ENCODE measurements at regions not wholly inside any gene's neighbourhood (a gene's known extent, or its start where the extent isn't known, plus 50 kb on each side); places are given as distances from the start of the nearest gene placed in this dataset.

DNA sequence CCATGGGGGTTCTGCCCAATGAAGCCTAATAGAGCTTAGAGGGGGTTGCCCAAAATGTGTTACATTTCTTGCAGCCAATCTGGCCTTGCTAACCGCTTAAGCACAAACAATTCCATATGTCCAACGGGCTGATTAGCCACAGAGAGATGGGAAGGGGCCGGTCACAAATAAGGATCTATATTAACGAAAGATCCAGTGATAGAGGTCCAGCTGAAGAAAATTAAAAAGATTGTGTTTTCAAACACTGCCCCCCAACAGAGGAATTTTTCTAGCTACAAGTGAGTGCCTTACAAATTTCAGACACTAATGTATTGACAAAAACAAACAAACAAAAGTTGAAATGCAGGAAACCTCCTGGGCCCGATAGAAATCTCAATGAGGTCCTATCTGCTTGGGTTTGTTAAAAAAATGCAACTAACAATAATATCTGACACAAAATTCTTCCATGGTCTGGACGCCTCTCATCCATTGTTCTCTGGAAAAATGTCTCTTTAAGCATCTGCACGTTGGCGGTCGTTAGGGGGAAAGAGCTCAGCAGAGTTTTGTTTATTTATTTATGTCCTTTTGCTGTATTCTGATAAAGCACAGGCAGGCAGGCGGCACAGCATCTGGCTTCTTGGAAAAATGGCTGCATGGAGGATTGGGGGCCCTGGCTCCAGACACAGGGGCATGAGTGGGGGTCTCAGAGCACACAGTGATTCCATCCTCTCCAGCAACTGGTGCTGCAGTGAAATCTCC, 402.0 kb downstream of the RPS24 start:
- intact Hi-C loops (cut with micrococcal nuclease; ENCODE audit: unreplicated experiment), result loop anchor here (10.0 kb wide), 1 partner anchor 219 kb away; no protein-coding TSS in a partner anchor
- Histone ChIP-seq H3K27ac (no peak overlapping the region), H3K9me3 (ENCODE audit: insufficient read depth, low read depth) (no peaks in the 10 kb centered on the region), H4K20me1 (ENCODE audit: insufficient read depth) (no peaks in the 10 kb centered on the region), H3K4me3 (no peak overlapping the region), H3K4me1 (replicated peaks; ENCODE audit: insufficient read depth) (0 out of 2 replicates have a peak, but pooled peaks cover 4% of the 10 kb centered on the region), H3K79me2 (ENCODE audit: low read depth) (no peaks in the 10 kb centered on the region), H3K36me3 (ENCODE audit: low read depth) (no peaks in the 10 kb centered on the region), H3K4me2 (no peak overlapping the region), H3F3A (ENCODE audit: insufficient read depth, low read depth) (no peaks in the 10 kb centered on the region), H2AFZ (no peak overlapping the region), H3K27me3 (ENCODE audit: insufficient read depth, low read depth) (peaks cover 11% of the 10 kb centered on the region; the same call in 1 of the 2 replicates), H3K9me2 (ENCODE audit: insufficient read depth) (no peaks in the 10 kb centered on the region)
- TF ChIP-seq EZH2 (IDR thresholded peaks at IDR 0.05; ENCODE audit: low read depth) (no peak), CTCF (conservative IDR thresholded peaks at IDR 0.05) (no peak)
- CTCF ChIA-PET, result no interaction called here
- no peak for DNase-seq
- no TSS peak for BruUV-seq (replicated peaks)
- POLR2A ChIA-PET (ENCODE audit: unreplicated experiment), result no interaction called here

GRCh38 chr10:78436222-78436573, 402.5 kb downstream of the RPS24 start:
- H3K9me2 ChIP-seq (ENCODE audit: insufficient read depth), result no peaks in the 10 kb centered on the region
- no peak overlapping the region for H2AFZ ChIP-seq
- no peaks in the 10 kb centered on the region for H3F3A ChIP-seq (ENCODE audit: insufficient read depth, low read depth)
- H3K27me3 ChIP-seq (ENCODE audit: insufficient read depth, low read depth), result peaks cover 7% of the 10 kb centered on the region; the same call in 1 of the 2 replicates
- H3K4me1 ChIP-seq (replicated peaks; ENCODE audit: insufficient read depth), result 0 out of 2 replicates have a peak, but pooled peaks cover 4% of the 10 kb centered on the region
- DNase-seq, result no peak
- no peaks in the 10 kb centered on the region for H3K36me3 ChIP-seq (ENCODE audit: low read depth)
- no peak overlapping the region for H3K4me3 ChIP-seq
- H3K27ac ChIP-seq, result no peak overlapping the region
- POLR2A ChIA-PET (ENCODE audit: unreplicated experiment), result no interaction called here
- H4K20me1 ChIP-seq (ENCODE audit: insufficient read depth), result no peaks in the 10 kb centered on the region
- TF ChIP-seq EZH2 (IDR thresholded peaks at IDR 0.05; ENCODE audit: low read depth) (no peak), CTCF (conservative IDR thresholded peaks at IDR 0.05) (no peak)
- no peak overlapping the region for H3K4me2 ChIP-seq
- no peaks in the 10 kb centered on the region for H3K9me3 ChIP-seq (ENCODE audit: insufficient read depth, low read depth)
- no TSS peak for BruUV-seq (replicated peaks)
- intact Hi-C loops (cut with micrococcal nuclease; ENCODE audit: unreplicated experiment), result loop anchor here (10.0 kb wide), 1 partner anchor 219 kb away; no protein-coding TSS in a partner anchor
- CTCF ChIA-PET, result no interaction called here
- H3K79me2 ChIP-seq (ENCODE audit: low read depth), result no peaks in the 10 kb centered on the region

GRCh38 chr10:78436706-78437406, 403.2 kb downstream of the RPS24 start:
- no TSS peak for BruUV-seq (replicated peaks)
- Histone ChIP-seq H3K36me3 (ENCODE audit: low read depth) (no peaks in the 10 kb centered on the region), H3K27ac (no peak overlapping the region), H4K20me1 (ENCODE audit: insufficient read depth) (no peaks in the 10 kb centered on the region), H3K4me3 (no peak overlapping the region), H3K79me2 (ENCODE audit: low read depth) (no peaks in the 10 kb centered on the region), H2AFZ (no peak overlapping the region), H3K27me3 (ENCODE audit: insufficient read depth, low read depth) (peaks cover 7% of the 10 kb centered on the region; the same call in 1 of the 2 replicates), H3K9me3 (ENCODE audit: insufficient read depth, low read depth) (no peaks in the 10 kb centered on the region), H3K4me1 (replicated peaks; ENCODE audit: insufficient read depth) (0 out of 2 replicates have a peak, but pooled peaks cover 4% of the 10 kb centered on the region), H3K4me2 (no peak overlapping the region), H3F3A (ENCODE audit: insufficient read depth, low read depth) (no peaks in the 10 kb centered on the region), H3K9me2 (ENCODE audit: insufficient read depth) (no peaks in the 10 kb centered on the region)
- no peak for DNase-seq
- TF ChIP-seq CTCF (conservative IDR thresholded peaks at IDR 0.05) (no peak), EZH2 (IDR thresholded peaks at IDR 0.05; ENCODE audit: low read depth) (no peak)
- intact Hi-C loops (cut with micrococcal nuclease; ENCODE audit: unreplicated experiment), result loop anchor here (10.0 kb wide), 1 partner anchor 218 kb away; no protein-coding TSS in a partner anchor
- ChIA-PET CTCF (no interaction called here), POLR2A (ENCODE audit: unreplicated experiment) (no interaction called here)

Measured in PC-9 (cell line).